Calu3 (cell line): ENCODE measurements at regions not wholly inside any gene's neighbourhood (a gene's known extent, or its start where the extent isn't known, plus 50 kb on each side); places are given as distances from the start of the nearest gene placed in this dataset.

Experiments used
- BruUV-seq: library from RNA; stranded (reverse); fragments of 400-500 nt; replicated peaks from 2 replicates; lab custom pipeline; 2021; lab: Mats Ljungman, UMichigan
- CTCF ChIA-PET: fragments of 300-600 bp; sonication (Branson Sonifier 250); formaldehyde crosslinking; loops from one replicate; lab custom pipeline; 2022; ENCODE audit warnings: antibody characterized with exemption; lab: Charles Lee
- DNase-seq: peaks from one replicate; pipeline ENCODE4 v3.0.0; 2022
- H3K27ac Mint-ChIP-seq: one replicate; pipeline ENCODE4 v1.8.0; 2022; ENCODE audit warnings: mixed read lengths; ENCODE audit not compliant: unreplicated experiment
- H3K27me3 Mint-ChIP-seq: one replicate; pipeline ENCODE4 v1.8.0; 2022; ENCODE audit warnings: mixed read lengths; ENCODE audit not compliant: unreplicated experiment
- H3K36me3 Mint-ChIP-seq: one replicate; pipeline ENCODE4 v1.8.0; 2022; ENCODE audit warnings: mild to moderate bottlenecking, moderate library complexity, mixed read lengths; ENCODE audit not compliant: insufficient read depth, unreplicated experiment
- H3K4me1 Mint-ChIP-seq: one replicate; pipeline ENCODE4 v1.8.0; 2022; ENCODE audit warnings: mild to moderate bottlenecking, low read depth, mixed read lengths; ENCODE audit not compliant: unreplicated experiment
- H3K4me3 Mint-ChIP-seq: one replicate; pipeline ENCODE4 v1.8.0; 2022; ENCODE audit warnings: mild to moderate bottlenecking, low read depth, moderate library complexity, mixed read lengths; ENCODE audit not compliant: unreplicated experiment
- H3K9me3 Mint-ChIP-seq: one replicate; pipeline ENCODE4 v1.8.0; 2022; ENCODE audit warnings: low read depth, mixed read lengths; ENCODE audit not compliant: unreplicated experiment
- intact Hi-C: fragments of 100-400 bp; cut with micrococcal nuclease; formaldehyde crosslinking; loops from one replicate; pipeline ENCODE4 v1.10.0; 2022; ENCODE audit not compliant: unreplicated experiment
- TF ChIP-seq, protein P1 (sequence below): fragments of 200-600 bp; IDR thresholded peaks from one replicate; pipeline ENCODE4 v1.8.0; 2022; ENCODE audit warnings: antibody characterized with exemption; ENCODE audit not compliant: unreplicated experiment

DNA sequence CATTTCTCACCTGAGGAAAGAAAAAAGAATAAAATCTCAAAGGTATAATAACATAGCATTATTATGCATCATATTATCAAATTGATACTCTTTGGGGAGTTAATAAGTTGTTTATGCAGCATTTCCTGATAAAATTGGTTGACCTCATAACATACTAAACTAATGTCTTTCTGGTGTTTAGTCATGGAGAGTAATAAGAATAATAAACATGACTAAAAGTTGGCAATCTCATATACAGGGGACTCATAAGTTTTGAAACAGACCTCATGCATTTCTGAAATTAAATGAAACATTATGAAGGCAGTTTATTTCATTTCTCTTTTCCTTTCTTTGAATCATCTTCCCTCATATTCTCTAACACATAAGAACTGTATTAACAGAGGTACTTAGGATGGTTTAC lies 60.5 kb upstream of the PRDM1 start:
- TF ChIP-seq, protein P1, sequence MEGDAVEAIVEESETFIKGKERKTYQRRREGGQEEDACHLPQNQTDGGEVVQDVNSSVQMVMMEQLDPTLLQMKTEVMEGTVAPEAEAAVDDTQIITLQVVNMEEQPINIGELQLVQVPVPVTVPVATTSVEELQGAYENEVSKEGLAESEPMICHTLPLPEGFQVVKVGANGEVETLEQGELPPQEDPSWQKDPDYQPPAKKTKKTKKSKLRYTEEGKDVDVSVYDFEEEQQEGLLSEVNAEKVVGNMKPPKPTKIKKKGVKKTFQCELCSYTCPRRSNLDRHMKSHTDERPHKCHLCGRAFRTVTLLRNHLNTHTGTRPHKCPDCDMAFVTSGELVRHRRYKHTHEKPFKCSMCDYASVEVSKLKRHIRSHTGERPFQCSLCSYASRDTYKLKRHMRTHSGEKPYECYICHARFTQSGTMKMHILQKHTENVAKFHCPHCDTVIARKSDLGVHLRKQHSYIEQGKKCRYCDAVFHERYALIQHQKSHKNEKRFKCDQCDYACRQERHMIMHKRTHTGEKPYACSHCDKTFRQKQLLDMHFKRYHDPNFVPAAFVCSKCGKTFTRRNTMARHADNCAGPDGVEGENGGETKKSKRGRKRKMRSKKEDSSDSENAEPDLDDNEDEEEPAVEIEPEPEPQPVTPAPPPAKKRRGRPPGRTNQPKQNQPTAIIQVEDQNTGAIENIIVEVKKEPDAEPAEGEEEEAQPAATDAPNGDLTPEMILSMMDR, result no peak
- H3K36me3 Mint-ChIP-seq, result no peaks in the 10 kb centered on the region
- intact Hi-C loops, result no loop called here
- no peak overlapping the region for H3K27ac Mint-ChIP-seq
- BruUV-seq, result no TSS peak
- no peaks in the 10 kb centered on the region for H3K4me1 Mint-ChIP-seq
- no peak overlapping the region for H3K4me3 Mint-ChIP-seq
- CTCF ChIA-PET, result no interaction called here
- no peaks in the 10 kb centered on the region for H3K9me3 Mint-ChIP-seq
- H3K27me3 Mint-ChIP-seq, result no peaks in the 10 kb centered on the region
- no peak for DNase-seq

DNA sequence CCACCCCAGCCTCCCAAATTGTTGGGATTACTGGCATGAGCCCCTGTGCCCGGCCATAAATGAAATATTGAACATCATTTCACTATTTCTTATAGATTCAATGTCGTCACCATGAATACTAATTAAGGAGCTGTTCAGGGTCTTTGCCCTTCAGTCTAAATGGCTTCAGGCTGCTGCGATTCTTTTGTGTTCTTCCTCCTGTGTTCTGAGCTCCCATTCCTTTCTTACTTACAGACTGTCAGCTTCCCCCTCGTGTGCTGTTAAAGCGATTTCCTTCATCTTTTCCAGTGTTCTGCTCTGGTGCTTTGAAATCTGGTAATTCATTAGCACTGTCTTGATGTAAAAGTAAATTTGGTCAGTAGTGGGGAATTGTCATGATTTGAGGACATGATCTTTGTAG lies 63.3 kb upstream of the PRDM1 start:
- H3K4me3 Mint-ChIP-seq, result no peak overlapping the region
- DNase-seq, result no peak
- intact Hi-C loops, result no loop called here
- no peaks in the 10 kb centered on the region for H3K36me3 Mint-ChIP-seq
- BruUV-seq, result no TSS peak
- TF ChIP-seq, protein P1, result no peak
- no peak overlapping the region for H3K27ac Mint-ChIP-seq
- H3K4me1 Mint-ChIP-seq, result no peaks in the 10 kb centered on the region
- H3K9me3 Mint-ChIP-seq, result no peaks in the 10 kb centered on the region
- CTCF ChIA-PET, result interaction anchor here (0.7 kb wide), 1 partner anchor 58 kb away, joined by 6 read pairs; no protein-coding TSS in a partner anchor
- H3K27me3 Mint-ChIP-seq, result no peaks in the 10 kb centered on the region

DNA sequence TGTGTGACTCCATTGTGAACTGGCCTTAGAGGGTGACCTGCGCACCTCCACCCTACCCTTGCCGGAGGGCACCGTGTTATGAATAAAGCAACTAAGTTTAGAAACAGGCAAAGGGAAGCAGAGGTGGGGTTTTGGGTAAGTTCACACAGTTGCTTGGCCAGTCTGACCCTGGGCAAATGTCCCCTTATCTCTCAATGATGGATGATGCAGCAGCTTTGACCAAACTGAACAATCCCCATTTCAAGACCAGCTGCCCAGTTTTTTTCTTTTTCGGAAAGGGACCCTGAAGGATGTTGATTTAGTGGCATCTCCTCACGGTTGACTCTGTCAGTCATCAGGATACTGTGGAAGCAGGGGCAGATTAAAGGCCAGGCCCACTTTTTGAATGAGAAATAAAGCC lies 68.7 kb upstream of the PRDM1 start:
- H3K27ac Mint-ChIP-seq, result no peak overlapping the region
- no peak overlapping the region for H3K4me3 Mint-ChIP-seq
- intact Hi-C loops, result no loop called here

DNA sequence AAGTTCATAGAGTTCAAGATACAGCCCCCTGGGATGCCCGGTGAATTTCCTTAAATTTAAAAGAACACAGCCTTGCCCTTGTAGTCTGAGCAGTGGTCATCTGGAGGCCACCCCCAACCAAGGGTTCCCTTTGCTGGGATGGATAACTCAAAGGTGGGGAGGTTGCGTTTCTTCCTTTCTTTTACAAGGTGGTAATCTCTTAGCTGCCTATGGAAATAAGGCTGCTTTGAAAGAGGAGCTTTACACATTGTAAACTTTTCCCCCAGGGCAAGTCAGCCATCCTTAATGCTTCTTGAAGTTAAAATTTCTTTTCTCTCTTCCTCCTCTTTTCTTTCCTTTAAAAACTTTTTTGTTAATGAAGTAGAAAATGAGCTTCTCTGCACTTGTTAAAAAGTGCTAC lies 71.2 kb upstream of the PRDM1 start:
- intact Hi-C loops, result no loop called here
- no TSS peak for BruUV-seq
- DNase-seq, result no peak
- Mint-ChIP-seq H3K27me3 (no peaks in the 10 kb centered on the region), H3K4me3 (no peak overlapping the region), H3K27ac (no peak overlapping the region), H3K36me3 (no peaks in the 10 kb centered on the region), H3K9me3 (no peaks in the 10 kb centered on the region), H3K4me1 (no peaks in the 10 kb centered on the region)
- CTCF ChIA-PET, result interaction anchor here (0.6 kb wide), 1 partner anchor 132 kb away, joined by 9 read pairs; no protein-coding TSS in a partner anchor
- TF ChIP-seq, protein P1, result no peak

More for the DNA sequence above, 68.7 kb upstream of the PRDM1 start:
- Mint-ChIP-seq H3K4me1 (no peaks in the 10 kb centered on the region), H3K27me3 (no peaks in the 10 kb centered on the region), H3K9me3 (no peaks in the 10 kb centered on the region), H3K36me3 (no peaks in the 10 kb centered on the region)
- no TSS peak for BruUV-seq
- CTCF ChIA-PET, result interaction anchor here (0.7 kb wide), 1 partner anchor 20 kb away, joined by 3 read pairs; no protein-coding TSS in a partner anchor
- DNase-seq, result no peak
- TF ChIP-seq, protein P1, result no peak
